ENCODE measurements at regions not wholly inside any gene's neighbourhood (a gene's known extent, or its start where the extent isn't known, plus 50 kb on each side); places are given as distances from the start of the nearest gene placed in this dataset.

DNA sequence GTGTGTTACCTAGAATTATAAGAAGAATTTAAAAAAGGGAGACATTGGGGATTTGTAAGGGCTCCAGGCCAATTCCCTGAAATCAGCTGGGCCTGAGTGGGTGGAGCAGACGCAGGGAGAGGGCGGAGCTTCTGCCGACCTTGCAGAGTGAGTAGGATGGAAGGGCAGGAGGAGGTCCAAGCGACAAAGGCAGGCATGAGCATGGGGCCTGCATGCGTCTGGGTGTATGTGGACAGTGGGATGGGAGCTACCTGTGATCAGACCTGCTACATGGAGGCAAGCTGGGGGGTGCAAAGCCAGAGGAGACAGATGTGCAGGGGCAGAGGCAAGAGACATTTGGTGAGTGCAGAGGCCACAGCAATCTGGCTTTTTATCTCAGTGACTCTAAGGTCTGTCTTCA is 105.3 kb upstream of the OLIG2 start:
- Histone ChIP-seq H3K36me3 (ENCODE audit: control insufficient read depth, low read length) (no peaks in the 10 kb centered on the region), H3K4me1 (ENCODE audit: control insufficient read depth, low read length) (no peaks in the 10 kb centered on the region), H3F3A (ENCODE audit: control insufficient read depth, insufficient read depth) (no peaks in the 10 kb centered on the region), H3K27me3 (ENCODE audit: control insufficient read depth, low read length) (peaks cover 5% of the 10 kb centered on the region; the same call in 1 of the 2 replicates), H3K4me3 (ENCODE audit: low read length) (no peak overlapping the region), H3K9me2 (replicated peaks; ENCODE audit: control insufficient read depth, low read length) (no peaks in the 10 kb centered on the region), H3K27ac (ENCODE audit: low read depth, low read length) (no peak overlapping the region), H3K9me3 (ENCODE audit: control insufficient read depth, insufficient read depth, low read length) (0 out of 2 replicates have a peak, but pooled peaks cover 4% of the 10 kb centered on the region), H4K20me1 (ENCODE audit: control insufficient read depth, insufficient read depth, low read depth, low read length) (no peaks in the 10 kb centered on the region), H3K79me2 (ENCODE audit: control insufficient read depth, low read length) (no peaks in the 10 kb centered on the region), H3K4me2 (ENCODE audit: low read length) (no peak overlapping the region)
- TF ChIP-seq, protein P1, sequence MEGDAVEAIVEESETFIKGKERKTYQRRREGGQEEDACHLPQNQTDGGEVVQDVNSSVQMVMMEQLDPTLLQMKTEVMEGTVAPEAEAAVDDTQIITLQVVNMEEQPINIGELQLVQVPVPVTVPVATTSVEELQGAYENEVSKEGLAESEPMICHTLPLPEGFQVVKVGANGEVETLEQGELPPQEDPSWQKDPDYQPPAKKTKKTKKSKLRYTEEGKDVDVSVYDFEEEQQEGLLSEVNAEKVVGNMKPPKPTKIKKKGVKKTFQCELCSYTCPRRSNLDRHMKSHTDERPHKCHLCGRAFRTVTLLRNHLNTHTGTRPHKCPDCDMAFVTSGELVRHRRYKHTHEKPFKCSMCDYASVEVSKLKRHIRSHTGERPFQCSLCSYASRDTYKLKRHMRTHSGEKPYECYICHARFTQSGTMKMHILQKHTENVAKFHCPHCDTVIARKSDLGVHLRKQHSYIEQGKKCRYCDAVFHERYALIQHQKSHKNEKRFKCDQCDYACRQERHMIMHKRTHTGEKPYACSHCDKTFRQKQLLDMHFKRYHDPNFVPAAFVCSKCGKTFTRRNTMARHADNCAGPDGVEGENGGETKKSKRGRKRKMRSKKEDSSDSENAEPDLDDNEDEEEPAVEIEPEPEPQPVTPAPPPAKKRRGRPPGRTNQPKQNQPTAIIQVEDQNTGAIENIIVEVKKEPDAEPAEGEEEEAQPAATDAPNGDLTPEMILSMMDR (IDR thresholded peaks at IDR 0.05; ENCODE audit: low read depth, low read length, poor library complexity, severe bottlenecking) = no peak
- TF ChIP-seq EZH2phosphoT487 (IDR thresholded peaks at IDR 0.05; ENCODE audit: borderline replicate concordance, low read length) = no peak

DNA sequence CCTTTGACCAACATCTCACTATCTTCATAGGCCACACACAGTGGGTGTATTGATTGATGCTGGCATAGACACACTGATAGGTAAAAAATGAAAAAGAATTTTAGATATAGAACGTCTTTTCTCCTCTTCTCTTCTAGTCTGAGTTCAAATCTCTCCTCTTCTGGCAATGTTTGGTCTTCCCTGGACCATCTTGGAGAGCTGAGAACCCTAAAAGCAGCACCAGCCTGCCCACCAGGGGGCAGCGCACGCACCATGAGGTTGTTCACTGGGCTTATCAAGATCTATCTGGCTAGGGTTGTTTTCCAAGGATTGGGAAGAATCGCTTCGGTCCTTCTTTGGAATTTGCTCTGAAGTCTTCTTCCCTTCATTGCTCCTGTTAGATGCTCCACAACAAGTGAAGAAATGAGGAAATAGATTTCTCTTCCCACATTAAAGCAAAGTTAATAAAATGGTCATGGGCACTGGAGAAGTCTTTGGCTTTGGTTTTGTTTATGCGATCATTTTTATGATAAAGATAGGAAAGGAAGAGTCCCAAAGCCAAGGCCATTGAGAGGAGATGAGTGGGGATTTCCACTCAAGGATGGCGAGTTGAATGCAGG is 104.0 kb upstream of the OLIG2 start:
- H3K27ac ChIP-seq (ENCODE audit: low read depth, low read length) = no peak overlapping the region
- TF ChIP-seq EZH2phosphoT487 (IDR thresholded peaks at IDR 0.05; ENCODE audit: borderline replicate concordance, low read length) = no peak
- TF ChIP-seq, protein P1 (IDR thresholded peaks at IDR 0.05; ENCODE audit: low read depth, low read length, poor library complexity, severe bottlenecking) = peak; percentile 92
- H3K9me3 ChIP-seq (ENCODE audit: control insufficient read depth, insufficient read depth, low read length) = 0 out of 2 replicates have a peak, but pooled peaks cover 11% of the 10 kb centered on the region
- no peaks in the 10 kb centered on the region for H4K20me1 ChIP-seq (ENCODE audit: control insufficient read depth, insufficient read depth, low read depth, low read length)
- no peak overlapping the region for H3K4me2 ChIP-seq (ENCODE audit: low read length)
- no peaks in the 10 kb centered on the region for H3K36me3 ChIP-seq (ENCODE audit: control insufficient read depth, low read length)
- H3K79me2 ChIP-seq (ENCODE audit: control insufficient read depth, low read length) = no peaks in the 10 kb centered on the region
- H3F3A ChIP-seq (ENCODE audit: control insufficient read depth, insufficient read depth) = no peaks in the 10 kb centered on the region
- no peaks in the 10 kb centered on the region for H3K9me2 ChIP-seq (replicated peaks; ENCODE audit: control insufficient read depth, low read length)
- H3K27me3 ChIP-seq (ENCODE audit: control insufficient read depth, low read length) = no peaks in the 10 kb centered on the region; the same call in 1 of the 2 replicates
- no peak overlapping the region for H3K4me3 ChIP-seq (ENCODE audit: low read length)
- H3K4me1 ChIP-seq (ENCODE audit: control insufficient read depth, low read length) = no peaks in the 10 kb centered on the region

DNA sequence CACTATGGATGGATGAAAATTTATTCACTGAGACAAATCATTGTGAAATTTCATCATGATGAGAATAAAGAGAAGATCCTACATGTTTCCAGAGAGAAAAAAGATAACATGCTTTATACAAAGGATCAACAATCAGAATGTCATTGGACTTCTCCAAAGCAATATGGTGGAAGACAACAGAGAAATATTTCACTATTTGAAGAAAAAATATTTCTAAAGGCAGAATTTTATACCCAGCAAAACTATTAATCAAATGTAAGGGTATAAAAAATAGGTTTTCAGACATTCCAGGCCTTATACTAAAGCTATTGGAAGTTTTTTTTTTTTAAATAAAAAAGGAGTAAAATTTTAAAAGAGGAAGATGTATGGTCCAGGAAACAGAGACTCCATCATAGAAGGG is 100.6 kb upstream of the OLIG2 start:
- Histone ChIP-seq H3K9me2 (replicated peaks; ENCODE audit: control insufficient read depth, low read length) (no peaks in the 10 kb centered on the region), H3K79me2 (ENCODE audit: control insufficient read depth, low read length) (no peaks in the 10 kb centered on the region), H3K27me3 (ENCODE audit: control insufficient read depth, low read length) (no peaks in the 10 kb centered on the region), H4K20me1 (ENCODE audit: control insufficient read depth, insufficient read depth, low read depth, low read length) (no peaks in the 10 kb centered on the region), H3K4me1 (ENCODE audit: control insufficient read depth, low read length) (no peaks in the 10 kb centered on the region), H3K4me2 (ENCODE audit: low read length) (no peak overlapping the region), H3K4me3 (ENCODE audit: low read length) (no peak overlapping the region), H3K36me3 (ENCODE audit: control insufficient read depth, low read length) (no peaks in the 10 kb centered on the region), H3K27ac (ENCODE audit: low read depth, low read length) (no peak overlapping the region), H3F3A (ENCODE audit: control insufficient read depth, insufficient read depth) (no peaks in the 10 kb centered on the region), H3K9me3 (ENCODE audit: control insufficient read depth, insufficient read depth, low read length) (0 out of 2 replicates have a peak, but pooled peaks cover 11% of the 10 kb centered on the region)
- TF ChIP-seq, protein P1 (IDR thresholded peaks at IDR 0.05; ENCODE audit: low read depth, low read length, poor library complexity, severe bottlenecking) = no peak
- no peak for TF ChIP-seq EZH2phosphoT487 (IDR thresholded peaks at IDR 0.05; ENCODE audit: borderline replicate concordance, low read length)

All from DOHH2 (cell line).